Tibial artery (tissue), 4 donors: ENCODE measurements at regions not wholly inside any gene's neighbourhood (a gene's known extent, or its start where the extent isn't known, plus 50 kb on each side); places are given as distances from the start of the nearest gene placed in this dataset.

ENCODE experiments used
- DNase-seq, 2 donors: peaks; one replicate each; pipeline ENCODE4 v3.0.0-alpha.2; 2019
- H3K27ac ChIP-seq, 2 donors: fragments of 200-600 bp; sonication (generic) in 1 of 2; 1 replicate in 1 of 2; 2 replicates in 1 of 2; pipeline ENCODE4 v1.5.1; 2018 to 2019; ENCODE audit warnings: mild to moderate bottlenecking in 1 of 2
- H3K27me3 ChIP-seq, 2 donors: fragments of 200-600 bp; sonication (generic) in 1 of 2; one replicate each; pipeline versions ENCODE4 v1.5.1 to v1.6.0; 2016 to 2019
- H3K36me3 ChIP-seq, 3 donors: fragments of 200-600 bp; sonication (generic) in 2 of 3; one replicate each; pipeline ENCODE4 v1.5.1; 2016 to 2019; ENCODE audit warnings: mild to moderate bottlenecking in 2 of 3
- H3K4me1 ChIP-seq, 4 donors: fragments of 200-600 bp; sonication (generic) in 2 of 4; 1 replicate in 3 of 4; 2 replicates in 1 of 4; pipeline ENCODE4 v1.5.1; 2016 to 2019
- H3K4me3 ChIP-seq, 2 donors: fragments of 200-600 bp; sonication (generic) in 1 of 2; 1 replicate in 1 of 2; 2 replicates in 1 of 2; pipeline ENCODE4 v1.5.1; 2018 to 2019; ENCODE audit warnings: mild to moderate bottlenecking in 2 of 2
- H3K9me3 ChIP-seq, 3 donors: fragments of 200-600 bp; sonication (generic) in 1 of 3; one replicate each; pipeline ENCODE4 v1.5.1; 2016 to 2019
- intact Hi-C: fragments of 100-400 bp; cut with DNase I; formaldehyde crosslinking; loops from one replicate; pipeline ENCODE4 v1.15.0; 2023; ENCODE audit warnings: low total_unique reads
- TF ChIP-seq, protein P1 (sequence below), 2 experiments: fragments of 200-600 bp in 1 of 2; fragments of 450-650 bp in 1 of 2; IDR thresholded peaks; one replicate each; pipeline ENCODE4 v1.5.1; 2017 to 2019; ENCODE audit warnings: antibody characterized with exemption in 2 of 2, mild to moderate bottlenecking in 1 of 2, moderate library complexity in 1 of 2

DNA sequence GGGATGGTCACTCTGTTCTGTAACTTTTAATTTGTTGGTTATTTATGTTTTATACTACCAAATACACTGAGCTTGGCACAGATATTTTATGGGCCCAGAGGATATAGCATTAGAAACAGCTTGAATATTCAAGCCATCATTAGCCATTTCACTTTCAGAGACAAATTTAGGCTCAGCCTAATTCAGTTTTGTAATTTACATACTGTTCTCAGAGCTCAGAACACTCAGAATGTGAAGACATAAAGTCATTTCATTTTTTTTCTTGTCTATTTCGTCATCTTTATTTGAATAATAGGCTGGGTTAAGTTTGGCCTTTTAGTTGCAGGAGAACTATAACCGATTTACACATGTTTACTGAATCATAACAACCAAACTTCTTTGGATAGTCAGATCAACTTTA lies 361.7 kb downstream of the SNAPC1 start:
- Histone ChIP-seq H3K4me3 (no peak overlapping the region), H3K27ac (no peak overlapping the region), H3K4me1 (no peaks in the 10 kb centered on the region), H3K36me3 (no peaks in the 10 kb centered on the region), H3K9me3 (no peaks in the 10 kb centered on the region), H3K27me3 (peaks cover 0 to 26% of the 10 kb centered on the region in 2 donors)
- no peak for DNase-seq
- intact Hi-C loops = loop anchor here (10.0 kb wide), 1 partner anchor 229 kb away; no protein-coding TSS in a partner anchor
- TF ChIP-seq, protein P1, sequence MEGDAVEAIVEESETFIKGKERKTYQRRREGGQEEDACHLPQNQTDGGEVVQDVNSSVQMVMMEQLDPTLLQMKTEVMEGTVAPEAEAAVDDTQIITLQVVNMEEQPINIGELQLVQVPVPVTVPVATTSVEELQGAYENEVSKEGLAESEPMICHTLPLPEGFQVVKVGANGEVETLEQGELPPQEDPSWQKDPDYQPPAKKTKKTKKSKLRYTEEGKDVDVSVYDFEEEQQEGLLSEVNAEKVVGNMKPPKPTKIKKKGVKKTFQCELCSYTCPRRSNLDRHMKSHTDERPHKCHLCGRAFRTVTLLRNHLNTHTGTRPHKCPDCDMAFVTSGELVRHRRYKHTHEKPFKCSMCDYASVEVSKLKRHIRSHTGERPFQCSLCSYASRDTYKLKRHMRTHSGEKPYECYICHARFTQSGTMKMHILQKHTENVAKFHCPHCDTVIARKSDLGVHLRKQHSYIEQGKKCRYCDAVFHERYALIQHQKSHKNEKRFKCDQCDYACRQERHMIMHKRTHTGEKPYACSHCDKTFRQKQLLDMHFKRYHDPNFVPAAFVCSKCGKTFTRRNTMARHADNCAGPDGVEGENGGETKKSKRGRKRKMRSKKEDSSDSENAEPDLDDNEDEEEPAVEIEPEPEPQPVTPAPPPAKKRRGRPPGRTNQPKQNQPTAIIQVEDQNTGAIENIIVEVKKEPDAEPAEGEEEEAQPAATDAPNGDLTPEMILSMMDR (IDR thresholded peaks at IDR 0.05) = no peak

DNA sequence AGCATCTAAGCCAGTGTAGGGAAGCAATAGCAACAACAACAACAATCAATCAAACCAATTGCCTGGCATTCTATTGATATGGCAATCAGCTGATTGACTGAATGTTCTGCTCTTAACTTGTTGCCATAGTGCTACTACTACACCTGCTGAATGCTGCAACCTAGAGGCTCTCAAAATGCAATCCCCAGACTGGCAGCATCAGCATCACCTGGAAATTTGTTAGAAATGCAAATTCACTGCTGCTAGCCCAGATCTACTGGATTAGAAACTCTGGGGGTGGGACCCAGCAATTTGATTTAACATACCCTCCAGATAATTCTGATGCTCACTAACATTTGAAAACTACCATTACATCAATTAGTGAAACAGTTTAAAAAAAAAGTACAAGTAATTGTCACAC lies 363.6 kb downstream of the SNAPC1 start:
- no peaks in the 10 kb centered on the region for H3K36me3 ChIP-seq
- intact Hi-C loops = loop anchor here (10.0 kb wide), 1 partner anchor 231 kb away; no protein-coding TSS in a partner anchor
- H3K4me1 ChIP-seq = no peaks in the 10 kb centered on the region
- H3K27me3 ChIP-seq = peaks cover 0 to 17% of the 10 kb centered on the region in 2 donors
- TF ChIP-seq, protein P1 (IDR thresholded peaks at IDR 0.05) = no peak
- H3K9me3 ChIP-seq = no peaks in the 10 kb centered on the region
- no peak overlapping the region for H3K27ac ChIP-seq
- no peak for DNase-seq
- H3K4me3 ChIP-seq = no peak overlapping the region

DNA sequence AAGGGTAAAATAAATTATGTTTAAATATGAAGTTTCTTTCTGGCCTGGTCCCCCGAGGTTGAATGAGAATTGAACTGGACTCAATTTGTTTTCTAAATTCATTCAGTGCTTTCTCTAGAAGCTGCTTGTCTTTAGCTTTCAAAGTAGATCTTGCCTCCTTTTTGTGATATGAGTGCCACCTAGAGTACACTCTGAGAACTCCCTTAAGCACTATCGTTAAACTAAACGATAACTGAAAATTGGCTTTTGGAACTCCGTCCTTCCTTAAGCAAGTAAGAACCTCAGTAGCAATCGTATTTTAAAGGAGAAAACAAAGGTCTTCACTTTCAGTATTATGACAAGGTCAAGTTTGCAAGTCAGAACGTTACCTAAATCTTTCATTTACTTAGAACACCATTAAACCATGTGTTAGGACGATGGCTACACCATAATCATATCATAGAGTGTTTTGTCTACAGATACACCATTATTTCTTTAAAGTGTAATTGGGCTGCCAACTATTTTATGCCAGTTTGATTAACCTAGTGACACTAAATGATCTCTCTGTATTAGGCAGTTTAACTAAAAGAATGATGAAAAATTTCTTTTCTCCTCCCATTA lies 364.8 kb downstream of the SNAPC1 start:
- Histone ChIP-seq H3K36me3 (no peaks in the 10 kb centered on the region), H3K27ac (no peak overlapping the region), H3K4me1 (no peaks in the 10 kb centered on the region), H3K27me3 (peaks cover 0 to 7% of the 10 kb centered on the region in 2 donors), H3K9me3 (no peaks in the 10 kb centered on the region), H3K4me3 (no peak overlapping the region)
- DNase-seq = no peak
- intact Hi-C loops = loop anchor here (10.0 kb wide), 1 partner anchor 232 kb away; no protein-coding TSS in a partner anchor
- TF ChIP-seq, protein P1 (IDR thresholded peaks at IDR 0.05) = peak; percentile 56 to 59

DNA sequence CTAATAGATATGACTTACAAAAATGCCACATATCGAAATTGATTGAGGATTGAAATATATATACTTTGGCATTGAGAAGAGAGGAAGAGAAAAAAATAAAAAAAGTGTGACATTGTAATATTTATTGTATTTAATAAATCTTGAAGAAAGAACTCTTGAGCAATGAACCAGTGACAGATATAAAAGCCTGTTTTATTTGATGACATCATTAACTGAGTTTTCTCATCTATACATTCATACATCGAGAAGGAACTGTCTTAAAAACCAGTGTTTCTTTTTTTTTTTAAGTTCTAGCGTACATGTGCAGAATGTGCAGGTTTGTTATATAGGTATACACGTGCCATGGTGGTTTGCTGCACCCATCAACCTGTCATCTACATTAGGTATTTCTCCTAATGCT lies 368.2 kb downstream of the SNAPC1 start:
- no peaks in the 10 kb centered on the region for H3K36me3 ChIP-seq
- no peak overlapping the region for H3K4me3 ChIP-seq
- H3K27me3 ChIP-seq = peaks cover 0 to 9% of the 10 kb centered on the region in 2 donors
- no peaks in the 10 kb centered on the region for H3K4me1 ChIP-seq
- H3K9me3 ChIP-seq = no peaks in the 10 kb centered on the region
- no peak for DNase-seq
- intact Hi-C loops = no loop called here
- no peak overlapping the region for H3K27ac ChIP-seq
- TF ChIP-seq, protein P1 (IDR thresholded peaks at IDR 0.05) = no peak

DNA sequence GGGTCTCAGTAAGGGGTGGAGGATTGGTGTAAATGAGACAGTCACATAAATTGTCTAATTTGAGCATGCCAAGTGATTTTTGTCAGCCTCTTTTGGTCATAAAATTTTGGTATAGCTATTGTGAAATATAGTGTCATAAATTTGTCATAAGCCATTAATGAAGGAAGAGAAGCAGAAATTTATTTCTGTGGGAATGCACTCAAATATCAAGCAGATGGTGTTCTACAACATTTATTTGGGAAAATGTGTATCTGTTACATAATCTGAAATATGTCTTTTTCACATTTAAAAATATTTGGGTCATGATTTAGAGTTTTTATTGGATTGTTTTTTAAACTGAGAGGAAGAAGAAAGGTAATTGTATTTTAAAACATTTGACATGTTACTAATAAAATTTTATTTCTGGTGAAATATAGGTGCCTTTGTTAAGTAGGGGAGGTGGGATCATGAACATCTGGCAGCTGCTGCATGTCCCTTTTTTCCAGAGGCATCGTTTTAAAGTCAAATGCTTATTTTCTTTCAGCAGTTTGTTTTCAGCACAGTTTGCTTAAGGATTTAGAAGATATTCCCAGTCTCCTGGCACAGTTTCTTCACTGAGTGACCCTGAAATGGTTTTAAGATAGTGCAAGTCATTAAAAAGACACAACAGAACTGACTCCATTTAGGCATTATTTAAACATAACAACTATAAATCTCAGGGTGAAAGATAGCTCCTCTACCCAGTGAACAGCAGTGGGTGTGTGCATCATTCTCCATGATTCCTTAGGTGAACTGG lies 371.7 kb downstream of the SNAPC1 start:
- Histone ChIP-seq H3K4me3 (no peak overlapping the region), H3K36me3 (no peaks in the 10 kb centered on the region), H3K27me3 (peaks cover 0 to 3% of the 10 kb centered on the region in 2 donors), H3K4me1 (no peaks in the 10 kb centered on the region), H3K27ac (no peak overlapping the region), H3K9me3 (no peaks in the 10 kb centered on the region)
- DNase-seq = no peak
- intact Hi-C loops = no loop called here
- TF ChIP-seq, protein P1 (IDR thresholded peaks at IDR 0.05) = no peak
